Prostate gland (tissue), 2 donors: ENCODE measurements at regions not wholly inside any gene's neighbourhood (a gene's known extent, or its start where the extent isn't known, plus 50 kb on each side); places are given as distances from the start of the nearest gene placed in this dataset.

Experiments used
- DNase-seq: peaks from one replicate; pipeline ENCODE4 v3.0.0-alpha.2; 2019; ENCODE audit warnings: low spot score
- H3K27ac ChIP-seq, 2 donors: fragments of 200-600 bp; sonication (generic); 2 replicates each; pipeline ENCODE4 v1.5.1; 2017 to 2019
- H3K27me3 ChIP-seq: fragments of 200-600 bp; sonication (generic); replicated peaks from 2 replicates; pipeline ENCODE4 v1.5.1; 2019; ENCODE audit not compliant: insufficient read depth
- H3K36me3 ChIP-seq, 2 donors: fragments of 200-600 bp; sonication (generic); 1 replicate in 1 of 2; 2 replicates in 1 of 2; pipeline versions ENCODE4 v1.5.1 to v1.8.1; 2017 to 2019
- H3K4me1 ChIP-seq: fragments of 200-600 bp; sonication (generic); replicated peaks from 2 replicates; pipeline ENCODE4 v1.5.1; 2019
- H3K4me3 ChIP-seq, 2 donors: fragments of 200-600 bp; sonication (generic); 2 replicates each; pipeline ENCODE4 v1.5.1; 2017 to 2019
- H3K9me3 ChIP-seq: fragments of 200-600 bp; sonication (generic); 2 replicates; pipeline ENCODE4 v1.5.1; 2017
- CTCF ChIP-seq, 4 experiments: fragments of 200-600 bp in 2 of 4; fragments of 450-650 bp in 2 of 4; sonication (generic) in 2 of 4; IDR thresholded peaks; 1 replicate in 3 of 4; 2 replicates in 1 of 4; pipeline ENCODE4 v1.5.1; 2016 to 2019; ENCODE audit warnings: antibody characterized with exemption in 4 of 4, mild to moderate bottlenecking in 2 of 4, moderate library complexity in 2 of 4
- POLR2A ChIP-seq: fragments of 450-650 bp; IDR thresholded peaks from one replicate; pipeline ENCODE4 v1.6.1; 2016; ENCODE audit warnings: antibody characterized with exemption, mild to moderate bottlenecking
- POLR2AphosphoS5 ChIP-seq: sonication (generic); formaldehyde crosslinking; IDR thresholded peaks from one replicate; pipeline ENCODE4 v1.6.1; 2017; ENCODE audit warnings: antibody characterized with exemption
- WGBS: methylation state at CpG from one replicate; pipeline ENCODE4 v1.1.5; 2018; 5-methylcytosine and 5-hydroxymethylcytosine counted together
- intact Hi-C: fragments of 100-400 bp; cut with DNase I; formaldehyde crosslinking; loops from one replicate; pipeline ENCODE4 v1.14.2; 2022

- no peak for DNase-seq
- no peaks in the 10 kb centered on the region for H3K4me1 ChIP-seq
- 53% methylated on average over 8 of the region's 8 CpGs for whole genome bisulfite sequencing
- intact Hi-C loops = no loop called here
- H3K27ac ChIP-seq = no peak overlapping the region
- no peak overlapping the region for H3K4me3 ChIP-seq
- no peaks in the 10 kb centered on the region for H3K27me3 ChIP-seq
- TF ChIP-seq POLR2AphosphoS5 (no peak), POLR2A (no peak), CTCF (IDR thresholded peaks at IDR 0.05) (no peak)
- no peaks in the 10 kb centered on the region for H3K9me3 ChIP-seq
- no peaks in the 10 kb centered on the region for H3K36me3 ChIP-seq
These were observed 264.3 kb downstream of the TFAP2C start for GRCh38 chr20:56893226-56893917.

GRCh38 chr20:56896447-56896846 lies 267.3 kb downstream of the TFAP2C start:
- H3K9me3 ChIP-seq = no peaks in the 10 kb centered on the region
- no peak for TF ChIP-seq CTCF (IDR thresholded peaks at IDR 0.05)
- no peak for TF ChIP-seq POLR2A
- no peak for TF ChIP-seq POLR2AphosphoS5
- H3K27me3 ChIP-seq = no peaks in the 10 kb centered on the region
- H3K4me3 ChIP-seq = no peak overlapping the region
- H3K27ac ChIP-seq = no peak overlapping the region
- intact Hi-C loops = no loop called here
- H3K4me1 ChIP-seq = no peaks in the 10 kb centered on the region
- no peaks in the 10 kb centered on the region for H3K36me3 ChIP-seq
- no peak for DNase-seq
- 94% methylated on average over 7 of the region's 7 CpGs for WGBS

GRCh38 chr20:56897318-56897957 lies 268.3 kb downstream of the TFAP2C start:
- H3K36me3 ChIP-seq = no peaks in the 10 kb centered on the region
- H3K27me3 ChIP-seq = no peaks in the 10 kb centered on the region
- intact Hi-C loops = no loop called here
- H3K27ac ChIP-seq = no peak overlapping the region
- no peaks in the 10 kb centered on the region for H3K9me3 ChIP-seq
- no peak overlapping the region for H3K4me3 ChIP-seq
- DNase-seq = no peak
- WGBS = 72% methylated on average over 7 of the region's 7 CpGs
- H3K4me1 ChIP-seq = no peaks in the 10 kb centered on the region
- TF ChIP-seq CTCF (IDR thresholded peaks at IDR 0.05) (no peak), POLR2AphosphoS5 (no peak), POLR2A (no peak)

GRCh38 chr20:56897958-56898349 lies 268.8 kb downstream of the TFAP2C start:
- Histone ChIP-seq H3K27me3 (no peaks in the 10 kb centered on the region), H3K9me3 (no peaks in the 10 kb centered on the region), H3K27ac (no peak overlapping the region), H3K4me3 (no peak overlapping the region), H3K36me3 (no peaks in the 10 kb centered on the region), H3K4me1 (no peaks in the 10 kb centered on the region)
- 80% methylated on average over 3 of the region's 3 CpGs for WGBS
- no peak for TF ChIP-seq POLR2AphosphoS5
- TF ChIP-seq CTCF (IDR thresholded peaks at IDR 0.05) = no peak
- TF ChIP-seq POLR2A = no peak
- no peak for DNase-seq
- intact Hi-C loops = no loop called here

- H3K27ac ChIP-seq = no peak overlapping the region
- no peaks in the 10 kb centered on the region for H3K4me1 ChIP-seq
- H3K9me3 ChIP-seq = no peaks in the 10 kb centered on the region
- intact Hi-C loops = no loop called here
- no peaks in the 10 kb centered on the region for H3K27me3 ChIP-seq
- no peaks in the 10 kb centered on the region for H3K36me3 ChIP-seq
- WGBS = 66% methylated on average over 5 of the region's 5 CpGs
- no peak for DNase-seq
- no peak overlapping the region for H3K4me3 ChIP-seq
- TF ChIP-seq CTCF (IDR thresholded peaks at IDR 0.05) (no peak), POLR2A (no peak)
These were observed 270.4 kb downstream of the TFAP2C start for GRCh38 chr20:56899506-56899905.
